ENCODE measurements at regions not wholly inside any gene's neighbourhood (a gene's known extent, or its start where the extent isn't known, plus 50 kb on each side); places are given as distances from the start of the nearest gene placed in this dataset.

- H4K20me1 ChIP-seq (ENCODE audit: control insufficient read depth, insufficient read depth) = no peaks in the 10 kb centered on the region
- intact Hi-C loops (cut with micrococcal nuclease; ENCODE audit: unreplicated experiment) (no loop called here), in situ Hi-C loops (cut with MboI) (loop anchor here (10.0 kb wide), 1 partner anchor 586 kb away; the partner anchor contains the start of gene ELAC2)
- CTCF ChIA-PET = interaction anchor here (0.9 to 1.3 kb wide), 3 partner anchors 9 to 86 kb away, joined by 3 to 5 read pairs (median 3); no protein-coding TSS in a partner anchor
- SMC1A ChIA-PET (ENCODE audit: uncharacterized antibody, unreplicated experiment) = interaction anchor here (5.6 kb wide), 1 partner anchor 8 kb away, joined by 48 read pairs; no protein-coding TSS in a partner anchor
- no peak overlapping the region for H3K4me3 ChIP-seq
- POLR2A ChIA-PET = no interaction called here
- peak overlapping the region; percentile 55 for H3K27ac ChIP-seq (ENCODE audit: control insufficient read depth, insufficient read depth)
- FAIRE-seq (no peak), DNase-seq (ENCODE audit: low read depth, low spot score) (no peak), ATAC-seq (peak; percentile 61)
- no peaks in the 10 kb centered on the region for H3K79me2 ChIP-seq (ENCODE audit: control insufficient read depth, insufficient read depth, low read length)
- no peaks in the 10 kb centered on the region; the same call in 2 of the 3 replicates for H3K9me3 ChIP-seq (replicated peaks; ENCODE audit: control insufficient read depth, insufficient read depth, low read length)
- H3K27me3 ChIP-seq (replicated peaks in 1 of 2; ENCODE audit: control insufficient read depth in 2 of 2, insufficient read depth in 2 of 2, low read length in 1 of 2) = no peaks in the 10 kb centered on the region
- H2AFZ ChIP-seq (ENCODE audit: control insufficient read depth, low read depth, low read length) = peak overlapping the region; percentile 44
- H3K9ac ChIP-seq (ENCODE audit: control insufficient read depth, insufficient read depth, low read length) = no peak overlapping the region
- WGBS (ENCODE audit: insufficient coverage, insufficient replicate concordance, low lambda C conversion rate, missing lambda C conversion rate) = 16% methylated on average over 5 of the region's 5 CpGs
- H3K4me2 ChIP-seq (ENCODE audit: control insufficient read depth, insufficient read depth) = no peak overlapping the region
- RAD21 ChIA-PET (ENCODE audit: unreplicated experiment) = interaction anchor here (1.0 to 3.8 kb wide), 2 partner anchors 8 to 87 kb away, joined by 3 to 13 read pairs; no protein-coding TSS in a partner anchor
- no TSS peak for BruUV-seq (replicated peaks)
- peaks cover 41% of the 10 kb centered on the region for H3K4me1 ChIP-seq (ENCODE audit: control insufficient read depth, insufficient read depth, low read length)
- H3K36me3 ChIP-seq (ENCODE audit: control insufficient read depth in 2 of 2, insufficient read depth in 2 of 2, low read length in 1 of 2) = no peaks in the 10 kb centered on the region
- 0 out of 2 replicates have a peak, but pooled peaks have one; percentile 30 for TF ChIP-seq MXI1 (IDR thresholded peaks at IDR 0.05; ENCODE audit: low read depth, low read length)
- TF ChIP-seq CREB1 (IDR thresholded peaks at IDR 0.05; ENCODE audit: low read depth) = peak; percentile 70
- TF ChIP-seq PBX3 (IDR thresholded peaks at IDR 0.05; ENCODE audit: insufficient replicate concordance, low read depth, low read length) = no peak
- TF ChIP-seq YY1 (IDR thresholded peaks at IDR 0.05; ENCODE audit: low read depth, low read length) = 0 out of 2 replicates have a peak, but pooled peaks have one; percentile 13
- TF ChIP-seq ATF7 (IDR thresholded peaks at IDR 0.05; ENCODE audit: low read depth) = peak; percentile 69
- no peak for TF ChIP-seq SRF (IDR thresholded peaks at IDR 0.05; ENCODE audit: low read depth in 2 of 2, low read length in 2 of 2)
- peak; percentile 63 to 64; a peak in 3 of 4 replicates for TF ChIP-seq BHLHE40 (IDR thresholded peaks at IDR 0.05; ENCODE audit: borderline replicate concordance in 1 of 2, low read depth in 2 of 2, low read length in 1 of 2)
- TF ChIP-seq NFIC (IDR thresholded peaks at IDR 0.05; ENCODE audit: low read depth, low read length) = peak; percentile 35; the same call in 1 of the 2 replicates
- TF ChIP-seq ZNF592 (IDR thresholded peaks at IDR 0.05) = peak; percentile 76
- no peak for TF ChIP-seq YBX1 (IDR thresholded peaks at IDR 0.05)
- 0 out of 2 replicates have a peak, but pooled peaks have one; percentile 65 for TF ChIP-seq STAT3 (IDR thresholded peaks at IDR 0.05; ENCODE audit: low read depth, low read length)
- TF ChIP-seq USF1 (IDR thresholded peaks at IDR 0.05; ENCODE audit: borderline replicate concordance, extremely low read length, insufficient read depth, low read depth, low read length) = no peak
- no peak for TF ChIP-seq E2F8 (IDR thresholded peaks at IDR 0.05; ENCODE audit: low read depth, partially characterized antibody)
Measured at GRCh38 chr17:12429116-12429515, 236.6 kb upstream of the MYOCD start.

Data from GM12878 (cell line).